ENCODE measurements at regions not wholly inside any gene's neighbourhood (a gene's known extent, or its start where the extent isn't known, plus 50 kb on each side); places are given as distances from the start of the nearest gene placed in this dataset.

DNA sequence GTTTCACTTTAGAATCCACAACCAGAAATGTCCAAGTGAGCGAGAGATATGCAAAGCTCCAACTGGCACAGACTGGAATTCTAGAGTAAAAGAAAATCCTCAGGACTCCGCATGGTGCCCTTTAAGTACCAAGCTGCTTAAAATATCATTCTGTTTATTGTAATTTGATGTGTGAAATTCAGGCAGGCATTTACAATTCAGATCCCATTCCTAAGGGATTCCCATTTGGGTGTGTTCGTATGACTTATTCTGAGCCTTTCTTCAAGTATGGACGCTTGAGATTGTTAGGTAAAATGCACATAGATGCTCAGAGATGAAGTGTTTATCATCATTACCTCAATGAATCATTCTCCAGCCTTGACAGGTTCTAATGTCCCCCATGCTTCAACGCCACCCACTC is 99.3 kb upstream of the EEF1E1 start:
- H3K4me1 Mint-ChIP-seq = no peaks in the 10 kb centered on the region
- no peak for DNase-seq (ENCODE audit: low spot score in 2 of 2)
- no peaks in the 10 kb centered on the region for H3K36me3 Mint-ChIP-seq (ENCODE audit: insufficient read depth)
- ATAC-seq (replicated peaks; ENCODE audit: extremely low read depth, poor library complexity, severe bottlenecking) = no peak
- no peaks in the 10 kb centered on the region for H3K9me3 Mint-ChIP-seq
- H3K4me3 Mint-ChIP-seq = no peak overlapping the region
- H3K27me3 Mint-ChIP-seq = peaks cover 69% of the 10 kb centered on the region
- H3K27ac Mint-ChIP-seq (ENCODE audit: low read depth) = no peak overlapping the region

DNA sequence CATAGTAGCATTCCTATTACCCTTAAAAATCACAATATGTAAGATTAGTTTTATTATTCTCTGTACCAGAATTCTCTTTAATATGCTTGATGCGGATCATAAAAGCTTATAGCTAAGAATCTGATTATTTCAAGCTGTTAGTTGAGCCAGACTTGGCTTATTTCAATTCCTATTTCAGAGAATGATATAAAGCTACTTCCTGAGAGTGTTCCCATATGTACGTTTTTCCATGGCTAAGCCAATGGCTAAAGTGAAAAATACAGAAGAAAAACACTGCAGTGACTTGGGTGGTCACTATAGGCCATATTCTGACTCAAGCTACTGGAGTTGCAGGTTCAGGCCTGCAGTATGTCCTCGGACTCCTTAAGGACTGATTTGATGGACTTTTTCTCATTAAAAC is 97.9 kb upstream of the EEF1E1 start:
- ATAC-seq (replicated peaks; ENCODE audit: extremely low read depth, poor library complexity, severe bottlenecking) = no peak
- Mint-ChIP-seq H3K27me3 (peaks cover 61% of the 10 kb centered on the region), H3K9me3 (no peaks in the 10 kb centered on the region), H3K36me3 (ENCODE audit: insufficient read depth) (no peaks in the 10 kb centered on the region), H3K4me3 (no peak overlapping the region), H3K27ac (ENCODE audit: low read depth) (no peak overlapping the region), H3K4me1 (no peaks in the 10 kb centered on the region)
- DNase-seq (ENCODE audit: low spot score in 2 of 2) = no peak

DNA sequence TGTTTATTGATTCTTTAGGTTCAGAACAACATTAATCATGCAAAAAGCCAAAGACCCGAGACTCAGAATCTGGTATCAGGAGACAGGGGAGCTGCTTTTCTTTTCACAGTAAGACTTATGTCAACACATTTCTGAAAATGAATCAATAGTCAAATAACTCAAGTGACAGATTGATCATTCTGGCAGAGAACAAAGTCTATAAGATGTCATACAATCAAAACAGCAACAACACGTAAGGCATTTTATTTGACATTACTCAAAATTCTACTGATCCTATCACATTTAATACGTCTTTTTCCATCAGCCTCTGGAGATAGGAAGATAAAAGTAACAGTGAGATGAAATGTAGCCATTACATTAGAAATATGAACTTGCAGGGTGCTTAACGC is 93.4 kb upstream of the EEF1E1 start:
- DNase-seq (ENCODE audit: low spot score in 2 of 2) = no peak
- Mint-ChIP-seq H3K4me1 (no peaks in the 10 kb centered on the region), H3K27ac (ENCODE audit: low read depth) (no peak overlapping the region), H3K27me3 (peaks cover 30% of the 10 kb centered on the region), H3K36me3 (ENCODE audit: insufficient read depth) (no peaks in the 10 kb centered on the region), H3K4me3 (no peak overlapping the region), H3K9me3 (no peaks in the 10 kb centered on the region)
- ATAC-seq (replicated peaks; ENCODE audit: extremely low read depth, poor library complexity, severe bottlenecking) = no peak

- Mint-ChIP-seq H3K4me1 (no peaks in the 10 kb centered on the region), H3K4me3 (no peak overlapping the region), H3K36me3 (ENCODE audit: insufficient read depth) (no peaks in the 10 kb centered on the region), H3K9me3 (no peaks in the 10 kb centered on the region), H3K27ac (ENCODE audit: low read depth) (no peak overlapping the region), H3K27me3 (peaks cover 36% of the 10 kb centered on the region)
- ATAC-seq (replicated peaks; ENCODE audit: extremely low read depth, poor library complexity, severe bottlenecking) = no peak
- no peak for DNase-seq (ENCODE audit: low spot score in 2 of 2)
Observed at GRCh38 chr6:8195040-8195713, 92.8 kb upstream of the EEF1E1 start.

DNA sequence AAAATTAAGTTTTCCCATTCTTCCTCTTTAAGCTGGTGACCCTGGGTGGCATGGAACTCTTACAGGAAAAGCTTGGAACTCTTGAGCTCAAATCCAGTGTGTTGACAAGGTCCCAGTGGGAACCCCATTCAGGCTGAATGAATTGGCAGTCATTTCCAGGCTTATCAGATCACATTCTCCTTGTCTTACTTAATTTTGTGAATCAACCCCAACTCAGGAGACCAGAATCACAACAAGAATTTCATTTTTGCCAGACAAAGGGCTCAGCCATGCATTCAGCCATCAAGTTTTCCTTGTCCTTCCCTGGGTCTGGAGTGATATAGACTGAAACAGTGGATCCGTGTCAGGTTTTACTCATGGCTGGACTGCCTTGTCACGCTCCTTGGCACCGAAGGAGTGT is 92.1 kb upstream of the EEF1E1 start:
- Mint-ChIP-seq H3K9me3 (no peaks in the 10 kb centered on the region), H3K4me3 (no peak overlapping the region), H3K27me3 (peaks cover 40% of the 10 kb centered on the region), H3K27ac (ENCODE audit: low read depth) (no peak overlapping the region), H3K36me3 (ENCODE audit: insufficient read depth) (no peaks in the 10 kb centered on the region), H3K4me1 (no peaks in the 10 kb centered on the region)
- no peak for DNase-seq (ENCODE audit: low spot score in 2 of 2)
- no peak for ATAC-seq (replicated peaks; ENCODE audit: extremely low read depth, poor library complexity, severe bottlenecking)

GRCh38 chr6:8193541-8193940 is 91.2 kb upstream of the EEF1E1 start:
- Mint-ChIP-seq H3K4me1 (no peaks in the 10 kb centered on the region), H3K27me3 (peaks cover 34% of the 10 kb centered on the region), H3K9me3 (no peaks in the 10 kb centered on the region), H3K27ac (ENCODE audit: low read depth) (no peak overlapping the region), H3K4me3 (no peak overlapping the region), H3K36me3 (ENCODE audit: insufficient read depth) (no peaks in the 10 kb centered on the region)
- DNase-seq (ENCODE audit: low spot score in 2 of 2) (no peak), ATAC-seq (replicated peaks; ENCODE audit: extremely low read depth, poor library complexity, severe bottlenecking) (no peak)

- Mint-ChIP-seq H3K9me3 (no peaks in the 10 kb centered on the region), H3K27me3 (peaks cover 35% of the 10 kb centered on the region), H3K4me1 (no peaks in the 10 kb centered on the region), H3K4me3 (no peak overlapping the region), H3K27ac (ENCODE audit: low read depth) (no peak overlapping the region), H3K36me3 (ENCODE audit: insufficient read depth) (no peaks in the 10 kb centered on the region)
- ATAC-seq (replicated peaks; ENCODE audit: extremely low read depth, poor library complexity, severe bottlenecking) (no peak), DNase-seq (ENCODE audit: low spot score in 2 of 2) (no peak)
Observed at GRCh38 chr6:8192597-8192996, 90.2 kb upstream of the EEF1E1 start.

DNA sequence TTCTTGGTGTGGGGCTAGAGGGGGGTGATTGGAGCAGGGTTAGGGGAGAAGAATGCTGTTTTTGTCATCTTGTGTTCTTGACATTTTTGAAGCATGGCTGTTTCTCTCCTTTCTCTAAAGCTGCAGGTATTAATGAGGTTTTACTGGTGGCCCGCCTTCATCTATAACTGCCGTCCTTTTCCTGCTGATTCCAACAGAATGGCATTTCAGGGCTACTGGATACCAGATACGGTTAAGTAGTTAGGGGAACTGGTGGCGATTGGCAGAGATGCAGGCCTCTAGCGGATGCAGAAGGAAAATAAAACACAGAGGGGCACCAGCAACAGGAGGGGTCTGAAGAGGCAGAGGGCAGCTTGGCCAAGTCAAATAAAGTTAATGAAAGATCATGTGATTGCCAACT is 89.7 kb upstream of the EEF1E1 start:
- Mint-ChIP-seq H3K27ac (ENCODE audit: low read depth) (no peak overlapping the region), H3K27me3 (peaks cover 36% of the 10 kb centered on the region), H3K4me1 (no peaks in the 10 kb centered on the region), H3K4me3 (no peak overlapping the region), H3K9me3 (no peaks in the 10 kb centered on the region), H3K36me3 (ENCODE audit: insufficient read depth) (no peaks in the 10 kb centered on the region)
- ATAC-seq (replicated peaks; ENCODE audit: extremely low read depth, poor library complexity, severe bottlenecking) = no peak
- DNase-seq (ENCODE audit: low spot score in 2 of 2) = no peak

DNA sequence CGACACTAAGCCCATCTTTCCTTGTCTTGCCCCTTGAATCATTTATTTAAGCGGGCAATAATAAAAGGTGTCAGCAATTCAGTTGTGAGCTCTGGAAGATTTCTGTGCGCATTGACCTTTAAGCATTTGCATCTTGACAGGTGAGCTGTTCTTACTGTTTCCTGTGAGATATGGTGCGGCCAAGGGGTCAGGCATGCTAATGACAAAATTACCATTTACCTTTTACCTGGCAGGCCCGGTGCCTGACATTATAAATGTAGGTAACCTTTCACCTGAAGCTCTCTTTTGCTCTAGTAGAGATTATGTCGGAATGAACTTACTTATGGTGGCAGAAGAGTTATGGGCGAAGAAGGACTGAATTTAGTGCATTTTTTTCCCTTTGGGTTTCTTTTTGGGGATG is 89.3 kb upstream of the EEF1E1 start:
- Mint-ChIP-seq H3K4me3 (no peak overlapping the region), H3K36me3 (ENCODE audit: insufficient read depth) (no peaks in the 10 kb centered on the region), H3K27me3 (peaks cover 36% of the 10 kb centered on the region), H3K4me1 (no peaks in the 10 kb centered on the region), H3K9me3 (no peaks in the 10 kb centered on the region), H3K27ac (ENCODE audit: low read depth) (no peak overlapping the region)
- no peak for ATAC-seq (replicated peaks; ENCODE audit: extremely low read depth, poor library complexity, severe bottlenecking)
- DNase-seq (ENCODE audit: low spot score in 2 of 2) = no peak

DNA sequence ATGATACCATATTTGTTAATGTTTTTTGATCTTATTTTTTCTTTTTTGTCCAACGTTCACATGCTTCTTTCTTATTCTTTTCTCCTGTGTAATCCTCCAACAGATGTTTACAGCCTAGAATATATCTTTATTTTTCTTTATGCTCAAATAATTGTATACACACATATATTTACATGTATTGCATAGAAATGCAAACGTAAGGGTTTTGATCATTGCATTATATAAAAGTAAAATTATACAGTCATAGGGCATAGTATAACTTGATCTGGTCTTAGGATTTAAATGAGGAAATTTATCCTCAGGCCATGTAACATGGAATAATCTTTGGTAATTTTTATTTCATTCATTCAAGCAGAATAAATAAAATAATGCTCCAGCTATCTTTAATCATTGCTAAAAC is 84.9 kb upstream of the EEF1E1 start:
- no peak overlapping the region for H3K27ac Mint-ChIP-seq (ENCODE audit: low read depth)
- no peaks in the 10 kb centered on the region for H3K36me3 Mint-ChIP-seq (ENCODE audit: insufficient read depth)
- H3K4me1 Mint-ChIP-seq = no peaks in the 10 kb centered on the region
- no peaks in the 10 kb centered on the region for H3K9me3 Mint-ChIP-seq
- ATAC-seq (replicated peaks; ENCODE audit: extremely low read depth, poor library complexity, severe bottlenecking) = no peak
- no peak overlapping the region for H3K4me3 Mint-ChIP-seq
- H3K27me3 Mint-ChIP-seq = peaks cover 44% of the 10 kb centered on the region
- DNase-seq (ENCODE audit: low spot score in 2 of 2) = no peak

DNA sequence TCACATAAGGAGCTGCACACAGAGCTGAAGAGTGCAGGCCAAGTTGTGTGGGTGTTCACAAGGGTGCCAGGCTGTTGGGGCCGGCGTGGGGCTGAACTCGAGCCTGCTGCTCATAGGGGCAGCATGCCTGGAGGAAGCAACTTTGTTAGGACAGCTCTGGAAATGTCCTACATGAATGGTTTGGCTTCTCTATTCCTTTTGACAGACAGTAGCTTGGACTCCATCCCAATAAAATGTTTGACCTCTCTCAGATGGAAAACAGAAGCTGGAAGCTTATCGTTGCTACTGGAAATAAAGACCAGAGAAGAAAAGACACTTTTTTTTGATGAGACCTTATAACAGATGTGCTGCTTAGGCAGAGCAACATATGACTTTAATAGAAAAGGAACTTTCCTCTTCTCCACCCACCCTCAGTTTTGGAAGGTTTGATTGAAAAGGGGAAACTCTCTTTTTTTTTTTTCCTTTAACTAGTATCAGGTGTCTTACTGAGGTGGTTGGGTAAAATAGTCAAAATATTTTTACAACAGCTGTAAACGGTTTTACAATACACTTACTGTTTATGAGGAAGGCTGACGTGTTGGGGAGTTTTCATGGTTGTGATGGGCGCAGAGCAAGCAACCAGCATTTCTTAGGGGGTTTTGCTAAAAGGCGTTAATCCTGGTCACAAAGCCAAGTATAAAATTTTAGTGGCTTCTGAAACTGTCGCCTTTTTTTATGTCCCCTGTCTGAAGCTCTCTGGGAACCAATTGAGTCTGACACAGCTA is 80.7 kb upstream of the EEF1E1 start:
- no peaks in the 10 kb centered on the region for H3K36me3 Mint-ChIP-seq (ENCODE audit: insufficient read depth)
- H3K9me3 Mint-ChIP-seq = no peaks in the 10 kb centered on the region
- peaks cover 30% of the 10 kb centered on the region for H3K27me3 Mint-ChIP-seq
- no peaks in the 10 kb centered on the region for H3K4me1 Mint-ChIP-seq
- H3K4me3 Mint-ChIP-seq = no peak overlapping the region
- ATAC-seq (replicated peaks; ENCODE audit: extremely low read depth, poor library complexity, severe bottlenecking) = no peak
- no peak for DNase-seq (ENCODE audit: low spot score in 2 of 2)
- H3K27ac Mint-ChIP-seq (ENCODE audit: low read depth) = no peak overlapping the region

- H3K4me1 Mint-ChIP-seq = no peaks in the 10 kb centered on the region
- H3K4me3 Mint-ChIP-seq = no peak overlapping the region
- peaks cover 24% of the 10 kb centered on the region for H3K27me3 Mint-ChIP-seq
- no peak for DNase-seq (ENCODE audit: low spot score in 2 of 2)
- H3K36me3 Mint-ChIP-seq (ENCODE audit: insufficient read depth) = no peaks in the 10 kb centered on the region
- H3K9me3 Mint-ChIP-seq = no peaks in the 10 kb centered on the region
- no peak for ATAC-seq (replicated peaks; ENCODE audit: extremely low read depth, poor library complexity, severe bottlenecking)
- H3K27ac Mint-ChIP-seq (ENCODE audit: low read depth) = no peak overlapping the region
Observed at GRCh38 chr6:8181951-8182845, 79.8 kb upstream of the EEF1E1 start.
